ENCODE measurements at regions not wholly inside any gene's neighbourhood (a gene's known extent, or its start where the extent isn't known, plus 50 kb on each side); places are given as distances from the start of the nearest gene placed in this dataset.
A peak's percentile ranks its signal among the peaks of the same experiment; 100 is the strongest.

DNA sequence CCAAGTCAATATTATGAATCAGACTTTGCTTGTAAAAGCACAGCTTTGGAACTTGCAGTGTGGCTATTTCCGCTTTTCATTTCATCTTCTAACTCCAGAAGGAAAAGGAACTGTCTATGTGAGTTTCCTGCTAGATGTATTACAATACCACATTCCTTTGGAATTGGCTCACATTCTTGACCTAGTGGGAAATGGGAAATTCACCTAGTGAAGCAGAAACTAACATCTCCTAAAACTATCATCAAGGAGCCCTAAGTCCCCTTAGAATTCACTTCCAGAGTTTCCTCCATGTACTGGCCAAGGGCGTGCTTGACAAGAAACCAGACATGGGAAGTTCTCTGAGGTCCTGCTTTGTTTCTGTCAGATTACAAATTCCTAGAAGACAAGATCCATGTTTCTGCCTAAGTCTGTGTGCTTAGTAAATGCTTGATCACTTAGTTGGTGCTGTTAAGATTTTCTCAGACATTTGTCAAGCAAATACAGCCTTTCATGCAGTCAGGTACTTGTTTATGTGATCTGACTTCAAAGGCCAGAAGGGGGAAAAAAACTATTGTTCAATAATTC lies 275.7 kb upstream of the FN1 start:
- no peak for DNase-seq

DNA sequence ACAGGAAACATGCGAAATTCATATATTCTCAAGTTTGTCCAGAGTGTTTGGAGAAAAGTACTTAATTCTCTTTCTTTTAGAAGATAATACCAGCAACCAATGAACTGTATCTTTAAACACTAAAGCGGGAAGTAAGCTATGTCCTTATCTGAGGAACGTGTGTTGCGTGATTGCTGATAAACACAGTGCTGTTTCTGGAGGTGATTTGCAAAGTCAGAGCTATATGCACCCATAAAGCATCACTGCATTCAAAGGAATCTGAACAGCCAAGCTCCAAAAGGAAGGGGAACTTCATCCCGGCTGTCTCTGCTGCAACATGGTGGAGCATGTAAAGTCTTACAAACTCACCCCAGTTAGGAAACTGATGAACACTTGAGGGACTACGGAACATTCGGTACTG lies 271.7 kb upstream of the FN1 start:
- no peak for DNase-seq

DNA sequence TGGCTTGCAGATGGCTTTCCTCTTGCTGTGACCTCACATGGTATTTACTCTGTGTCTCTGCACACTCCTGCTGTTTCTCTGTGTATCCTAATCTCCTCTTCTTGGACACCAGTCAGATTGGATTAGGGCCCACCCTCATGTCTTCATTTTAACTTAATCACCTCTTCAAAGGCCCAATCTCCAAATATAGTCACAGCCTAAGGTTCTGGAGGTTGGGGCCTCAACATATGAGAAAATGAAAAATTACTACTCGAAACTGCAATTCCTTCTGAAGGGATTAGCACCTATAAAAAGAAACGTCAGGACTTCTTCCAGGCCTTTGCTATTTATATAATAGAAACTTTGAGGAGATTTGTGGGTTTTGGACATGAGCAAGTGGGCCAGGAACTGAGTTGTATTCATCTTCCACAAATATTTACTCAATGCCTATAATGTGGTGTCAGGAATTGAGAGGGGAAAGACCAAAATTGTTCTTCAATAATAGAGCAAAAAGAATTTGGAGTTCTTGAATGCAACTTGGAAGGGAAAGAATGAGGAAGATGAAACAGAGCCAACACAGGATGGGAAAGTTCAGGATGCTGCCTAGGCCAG lies 270.0 kb upstream of the FN1 start:
- peak in 1 of 2 experiments; percentile 7 for DNase-seq

DNA sequence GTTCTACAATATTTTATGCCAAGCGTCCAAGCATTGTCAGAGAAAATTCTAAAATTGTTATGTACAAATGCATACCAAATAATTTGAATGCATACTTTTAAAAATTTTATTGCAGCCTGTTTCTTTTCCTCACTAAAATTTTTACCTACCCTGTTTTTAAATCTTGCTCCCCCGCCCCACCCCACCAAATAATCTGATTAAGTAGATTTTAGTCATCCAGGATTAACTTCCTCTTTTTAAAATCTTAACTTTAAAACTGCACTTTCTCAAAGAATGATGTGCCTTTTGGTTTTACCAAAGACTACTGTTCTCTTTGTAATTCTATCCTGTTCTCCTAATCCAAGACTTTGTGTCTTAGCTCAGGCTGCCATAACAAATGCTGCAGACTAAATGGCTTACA lies 269.4 kb upstream of the FN1 start:
- DNase-seq = no peak

DNA sequence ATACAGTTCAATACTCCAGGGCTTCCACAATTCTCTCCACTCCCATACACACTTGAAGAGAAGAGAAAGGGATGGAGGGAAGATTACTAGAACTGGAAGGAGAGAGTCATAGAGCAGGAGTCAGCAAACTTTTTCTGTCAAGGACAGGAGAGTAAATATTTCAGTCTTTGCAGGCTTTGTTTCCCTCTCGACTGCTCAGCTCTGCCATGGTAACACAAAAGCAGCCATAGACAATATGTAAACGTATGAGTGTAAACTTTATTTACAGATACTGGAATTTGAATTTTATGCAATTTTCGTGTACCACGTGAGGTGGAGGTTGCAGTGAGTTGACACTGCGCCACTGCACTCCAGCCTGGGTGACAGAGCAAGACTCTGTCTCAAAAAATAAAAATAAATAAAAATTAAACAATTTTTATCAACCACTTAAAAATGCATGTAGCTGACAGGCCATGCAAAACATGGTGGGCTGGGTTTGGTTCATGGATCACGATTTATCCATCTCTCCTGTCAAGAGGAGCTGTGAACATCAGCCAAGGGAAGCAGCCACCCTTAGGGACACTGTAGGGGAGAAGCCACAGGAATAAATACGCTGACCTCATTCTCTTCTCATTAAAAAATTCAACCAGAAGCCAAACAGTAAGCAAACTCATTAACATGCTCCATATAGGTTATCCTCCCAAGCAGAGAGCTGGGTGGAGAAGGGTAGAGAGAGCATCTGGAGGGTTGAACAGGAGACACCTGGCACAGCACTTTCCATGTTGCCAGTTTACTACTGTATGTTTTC lies 266.4 kb upstream of the FN1 start:
- DNase-seq = peak in 1 of 2 experiments; percentile 2

DNA sequence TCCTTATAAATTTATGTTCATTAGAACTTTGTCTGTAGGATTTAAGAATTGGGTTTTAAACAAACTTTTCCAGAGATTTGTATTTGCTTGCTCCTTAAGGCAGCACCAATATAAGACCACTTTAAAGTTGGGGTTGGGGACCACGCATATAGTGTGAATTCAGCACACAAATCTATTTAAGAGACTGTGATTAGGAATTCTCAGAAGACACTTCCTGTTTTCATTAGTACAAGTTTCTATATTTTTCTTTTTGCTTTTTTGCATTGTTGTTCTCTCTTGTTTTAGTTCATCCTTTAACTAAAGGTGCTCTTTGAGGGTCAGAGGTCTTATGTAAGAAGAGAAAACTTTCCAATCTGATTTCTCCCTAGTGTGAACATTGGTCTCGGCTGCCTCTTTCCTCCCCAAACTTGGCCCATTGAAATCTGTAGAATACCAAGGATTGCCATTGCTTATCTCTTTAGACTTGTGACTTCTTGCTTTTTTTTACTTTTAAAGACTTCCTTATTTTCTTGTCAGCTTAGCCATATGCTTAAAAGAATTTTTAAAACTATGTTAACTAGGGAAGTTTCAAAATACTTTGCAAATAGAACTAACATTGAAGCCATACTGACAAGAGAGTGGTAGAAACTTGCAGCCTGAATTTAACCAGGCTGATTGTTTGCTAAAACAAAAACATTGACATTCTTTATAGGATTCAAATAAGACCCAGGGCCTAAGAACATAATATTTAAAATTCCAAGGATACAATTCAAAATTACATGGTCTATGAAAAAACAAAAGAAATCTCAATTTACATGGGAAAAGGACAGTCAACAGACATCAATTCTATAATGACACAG lies 264.1 kb upstream of the FN1 start:
- DNase-seq = no peak

DNA sequence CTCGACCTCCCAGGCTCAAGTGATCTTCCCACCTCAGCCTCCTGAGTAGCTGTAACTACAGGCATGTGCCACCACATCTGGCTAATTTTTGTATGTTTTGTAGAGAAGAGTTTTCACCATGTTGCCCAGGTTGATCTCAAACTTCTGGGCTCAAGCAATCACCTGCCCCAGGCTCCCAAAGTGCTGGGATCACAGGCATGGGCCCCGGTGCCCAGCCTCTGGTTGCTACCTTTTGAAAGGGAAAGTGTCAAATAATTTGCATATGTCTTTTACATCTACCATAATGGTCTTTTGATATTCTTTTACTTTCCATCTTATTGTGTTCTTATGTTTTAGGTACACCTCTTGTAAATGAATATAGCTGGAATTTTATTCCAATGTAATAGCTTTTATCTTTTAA lies 263.1 kb upstream of the FN1 start:
- no peak for DNase-seq

DNA sequence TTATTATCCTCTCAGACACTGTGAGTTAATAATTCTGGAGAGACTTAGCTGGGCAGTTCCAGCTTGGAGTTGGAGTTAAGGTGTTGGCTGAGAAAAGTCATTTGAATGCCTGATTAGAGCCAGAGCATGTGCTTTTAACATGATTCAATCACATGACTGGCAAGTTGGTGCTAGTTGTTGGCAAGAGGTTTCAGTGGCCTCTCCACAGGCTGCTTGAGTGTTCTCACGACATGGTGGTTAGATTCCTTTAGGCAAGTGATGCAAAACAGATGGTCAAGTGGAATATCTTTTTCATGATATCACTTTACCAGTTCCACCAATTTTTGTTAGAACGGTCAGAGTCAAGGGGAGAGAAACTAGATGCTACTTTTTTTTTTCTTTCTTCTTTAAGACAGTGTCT lies 262.7 kb upstream of the FN1 start:
- no peak for DNase-seq

DNA sequence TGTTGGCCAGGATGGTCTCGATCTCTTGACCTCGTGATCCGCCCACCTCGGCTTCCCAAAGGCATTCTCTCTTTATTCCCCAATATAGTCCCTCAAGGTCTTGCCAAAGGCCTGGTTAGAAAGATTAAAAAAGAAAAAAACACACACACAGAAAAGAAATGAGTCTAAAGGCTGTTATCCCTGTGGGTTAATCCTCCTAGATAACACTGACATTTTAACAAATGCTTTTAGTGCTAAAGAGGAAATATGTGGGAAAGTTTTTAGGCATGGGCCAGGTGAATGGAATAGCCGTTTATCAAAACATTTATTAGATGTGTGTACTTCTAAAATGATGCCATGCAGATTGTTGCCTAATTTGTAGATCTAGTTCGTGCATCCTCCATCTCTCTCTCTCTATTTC lies 261.6 kb upstream of the FN1 start:
- DNase-seq = no peak

DNA sequence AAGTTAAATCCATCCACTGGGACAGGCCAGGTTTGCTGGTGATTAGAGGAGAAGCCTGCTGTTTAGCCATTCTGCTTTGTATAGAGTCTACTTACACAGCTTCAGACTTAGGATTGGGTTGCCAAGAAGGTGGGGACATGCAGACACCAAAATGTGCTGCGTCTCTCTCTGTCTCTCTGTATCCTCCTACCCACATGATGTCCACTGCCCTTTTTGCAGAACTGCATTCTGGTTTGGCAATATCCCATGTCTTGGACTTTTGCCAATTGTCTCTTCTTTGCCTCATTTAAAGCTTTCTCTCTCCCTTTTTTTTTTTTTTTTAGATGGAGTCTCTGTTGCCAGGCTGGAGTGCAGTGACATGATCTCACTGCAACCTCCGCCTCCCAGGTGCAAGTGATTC lies 261.1 kb upstream of the FN1 start:
- DNase-seq = no peak

DNA sequence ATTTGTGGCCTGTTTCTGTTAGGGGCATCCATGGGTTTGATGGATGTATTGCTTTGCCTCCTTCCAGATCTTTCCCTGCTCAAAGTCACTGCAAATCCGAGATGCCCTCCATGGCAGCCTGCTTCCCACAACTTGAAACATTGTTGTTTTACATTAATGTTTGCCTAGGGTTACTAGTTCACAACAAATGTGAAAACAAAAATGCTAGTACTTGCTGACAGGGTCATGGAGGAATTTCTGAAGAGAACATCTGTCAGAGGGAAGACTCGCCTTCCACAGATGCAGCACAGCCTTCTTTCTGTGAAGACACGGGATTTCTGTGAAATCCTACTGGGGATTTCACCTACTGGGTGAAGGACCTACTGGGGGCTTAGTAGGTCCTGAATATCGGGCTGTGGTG lies 260.0 kb upstream of the FN1 start:
- DNase-seq = no peak

DNA sequence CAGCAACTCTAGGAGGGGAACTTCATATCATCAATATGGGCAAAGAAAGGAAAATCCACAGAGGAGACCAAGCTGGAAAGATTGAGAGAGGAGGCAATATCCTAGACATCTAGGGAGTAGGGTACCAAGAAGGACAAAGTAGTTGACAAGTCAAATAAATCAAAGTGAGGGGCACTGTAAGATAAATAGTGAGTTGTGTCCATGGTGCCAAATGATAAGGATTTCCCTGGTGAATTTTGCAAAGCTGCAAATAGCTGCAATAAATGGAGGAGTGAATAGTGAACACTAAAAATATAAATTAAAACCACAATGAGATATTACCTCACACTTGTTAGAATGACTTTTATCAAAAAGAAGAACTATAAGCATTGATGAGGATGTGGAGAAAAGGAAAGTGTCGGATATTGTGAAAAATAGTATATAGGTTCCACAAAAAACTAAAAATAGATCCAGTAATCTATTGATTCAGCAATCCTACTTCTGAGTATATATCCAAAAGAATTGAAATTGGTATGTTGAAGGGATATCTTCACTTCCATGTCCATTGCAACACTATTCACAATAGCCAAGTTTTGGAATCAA lies 258.2 kb upstream of the FN1 start:
- DNase-seq = no peak

DNA sequence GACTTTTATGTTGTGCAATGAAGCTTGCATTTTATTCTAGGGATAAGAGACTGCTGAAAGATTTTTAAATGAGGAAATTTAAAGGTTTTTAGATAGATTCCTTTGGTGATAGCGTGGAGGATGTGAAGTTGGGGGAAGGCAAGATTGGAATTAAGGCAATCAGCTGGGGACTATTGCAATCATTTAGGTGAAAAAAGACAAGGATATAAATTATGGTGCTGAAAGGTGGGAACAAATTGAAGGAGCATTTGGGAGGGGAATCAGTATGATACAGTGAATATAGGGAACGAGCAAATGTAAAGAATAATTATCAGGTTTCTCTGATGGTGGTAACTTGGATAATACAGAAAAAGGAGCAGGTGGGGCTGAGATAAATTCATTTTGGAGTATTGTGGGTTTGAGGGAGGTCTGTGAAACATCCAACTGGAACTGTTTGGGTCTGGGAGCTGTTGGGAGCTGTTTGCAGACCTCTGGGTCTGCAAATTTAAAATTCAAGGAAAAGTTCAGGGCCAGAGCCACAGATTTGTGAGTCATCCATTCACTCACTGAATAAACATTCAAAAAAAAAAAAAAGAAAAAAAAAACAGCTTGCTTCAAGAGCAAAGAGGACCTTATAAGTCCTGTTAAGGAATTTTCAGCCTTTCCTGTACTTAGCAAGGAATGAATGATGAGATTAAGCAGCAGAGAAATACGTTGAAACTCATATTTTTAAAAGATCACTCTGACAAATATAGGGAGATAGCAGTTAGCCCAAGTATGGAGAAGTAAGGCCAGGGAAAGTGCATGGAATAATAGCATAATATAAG lies 257.5 kb upstream of the FN1 start:
- no peak for DNase-seq

DNA sequence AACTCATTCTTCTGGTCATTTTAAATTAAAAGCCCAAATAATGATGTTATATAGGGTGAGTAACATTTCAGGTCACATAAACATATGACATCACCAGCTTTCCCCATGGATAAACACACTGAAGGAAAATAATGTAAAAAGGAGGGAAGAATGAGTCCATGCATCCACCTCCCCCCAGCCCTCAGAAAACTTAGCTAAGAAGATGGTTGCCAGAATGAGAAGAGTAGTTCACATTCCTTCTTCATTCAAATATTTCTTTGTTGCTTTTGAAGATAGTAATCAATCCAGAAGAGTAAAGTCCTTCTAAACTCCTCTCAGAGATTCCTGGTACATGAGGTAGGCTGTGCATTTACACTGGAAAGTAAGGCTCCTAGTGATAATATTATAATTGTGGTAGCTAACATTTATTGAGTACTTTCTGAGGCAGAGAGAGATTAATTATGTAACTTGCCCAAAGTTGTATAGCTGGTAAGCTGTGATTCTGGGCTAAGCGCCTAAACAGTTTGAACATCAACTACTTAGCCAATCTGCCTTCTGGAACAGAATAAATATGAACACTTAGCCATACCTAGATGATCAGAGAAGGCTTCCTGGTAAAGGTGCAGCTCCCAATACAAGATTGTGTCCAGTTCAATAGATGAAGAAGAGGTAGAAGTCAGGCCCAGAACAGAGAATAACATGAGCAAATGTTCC lies 256.7 kb upstream of the FN1 start:
- no peak for DNase-seq

DNA sequence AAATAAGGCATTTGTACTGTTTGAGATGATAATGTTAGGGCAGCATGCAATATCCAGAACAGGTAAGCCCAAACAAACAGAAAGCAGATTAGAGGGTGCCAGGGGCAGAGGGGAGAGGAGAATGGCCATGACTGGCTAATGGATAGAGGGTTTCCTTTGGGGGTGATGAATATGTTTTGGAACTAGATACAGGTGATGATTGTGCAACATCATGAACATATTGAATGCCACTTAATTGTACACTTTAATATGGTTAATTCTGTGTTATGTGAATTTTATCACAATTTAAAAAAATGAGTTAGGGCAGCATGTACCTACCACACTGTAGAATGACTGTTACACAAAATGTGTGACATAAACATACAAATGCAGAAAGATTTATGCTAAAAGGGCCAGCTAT lies 255.5 kb upstream of the FN1 start:
- no peak for DNase-seq

DNA sequence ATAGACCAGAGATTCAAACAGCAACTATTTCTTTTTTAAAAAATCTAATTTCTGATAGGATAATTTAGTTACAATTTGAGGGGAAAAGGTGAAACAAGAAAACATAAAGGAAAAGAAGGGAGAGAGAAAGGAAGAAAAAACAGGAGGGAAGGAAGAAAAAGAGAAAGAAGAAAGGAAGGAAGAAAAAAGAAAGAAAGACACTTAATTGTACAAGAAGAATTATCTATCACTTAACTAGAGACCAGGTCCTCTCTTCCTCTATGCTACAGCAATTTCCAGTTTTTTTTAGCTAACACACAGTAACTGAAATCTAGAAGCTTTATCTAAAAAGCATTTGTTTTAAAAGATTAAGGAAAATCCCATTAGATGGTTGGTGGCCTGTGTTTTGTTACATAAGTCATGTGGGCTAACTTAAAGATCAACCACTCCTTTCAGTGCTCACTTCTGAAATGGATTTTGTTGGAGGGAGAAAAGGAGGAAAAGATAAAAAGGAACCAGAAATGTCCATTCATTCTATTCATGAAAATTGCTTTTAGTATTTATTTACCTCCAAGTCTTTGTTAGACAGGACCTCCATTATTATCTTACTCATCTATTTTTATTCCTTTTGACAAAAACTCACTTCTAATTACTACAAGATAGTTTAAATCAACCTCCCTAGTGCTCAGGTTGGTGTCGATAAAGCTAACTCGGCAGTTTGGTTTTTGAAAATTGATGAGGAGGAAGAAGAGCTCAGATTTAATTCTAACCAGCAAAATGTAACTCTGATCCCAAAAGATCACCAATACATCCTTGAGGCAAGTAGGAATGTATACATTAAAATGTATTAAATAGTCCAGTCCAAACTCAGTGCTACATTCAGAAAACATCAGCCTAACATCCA lies 251.5 kb upstream of the FN1 start:
- no peak for DNase-seq

DNA sequence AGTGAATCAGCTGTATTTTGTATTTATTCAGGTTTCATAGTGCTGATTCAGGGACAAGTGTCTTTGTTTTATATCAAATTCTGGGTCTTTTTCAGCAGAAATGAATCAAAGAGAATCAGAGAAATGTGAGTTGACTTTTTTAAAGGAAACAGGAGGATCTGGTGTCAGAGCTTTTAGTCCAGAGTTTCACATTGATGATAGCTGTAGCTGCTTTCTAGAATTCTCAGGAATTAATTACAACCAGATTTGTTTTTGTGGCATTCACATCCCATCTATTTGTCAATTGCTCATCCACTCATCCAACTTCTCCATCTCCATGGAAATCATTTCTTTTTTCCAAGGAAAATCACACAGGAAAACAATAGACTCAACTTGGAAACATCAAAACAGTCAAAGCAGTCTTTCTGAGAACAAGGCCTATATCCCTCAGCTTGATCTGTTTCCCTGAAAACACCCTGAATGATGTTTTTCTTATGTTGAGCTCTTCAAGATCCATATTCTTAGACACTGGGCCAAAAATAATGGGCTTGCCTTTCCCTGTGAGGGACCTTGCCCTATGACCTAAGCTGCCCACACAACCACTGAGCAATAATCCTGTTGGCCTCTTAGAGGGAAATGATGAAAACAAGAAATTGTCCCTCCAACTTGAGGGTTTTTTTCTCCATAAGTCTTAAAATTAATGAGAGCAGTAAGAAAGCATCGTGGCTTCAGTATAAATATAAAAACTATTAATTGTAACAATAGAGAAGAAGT lies 249.5 kb upstream of the FN1 start:
- no peak for DNase-seq

DNA sequence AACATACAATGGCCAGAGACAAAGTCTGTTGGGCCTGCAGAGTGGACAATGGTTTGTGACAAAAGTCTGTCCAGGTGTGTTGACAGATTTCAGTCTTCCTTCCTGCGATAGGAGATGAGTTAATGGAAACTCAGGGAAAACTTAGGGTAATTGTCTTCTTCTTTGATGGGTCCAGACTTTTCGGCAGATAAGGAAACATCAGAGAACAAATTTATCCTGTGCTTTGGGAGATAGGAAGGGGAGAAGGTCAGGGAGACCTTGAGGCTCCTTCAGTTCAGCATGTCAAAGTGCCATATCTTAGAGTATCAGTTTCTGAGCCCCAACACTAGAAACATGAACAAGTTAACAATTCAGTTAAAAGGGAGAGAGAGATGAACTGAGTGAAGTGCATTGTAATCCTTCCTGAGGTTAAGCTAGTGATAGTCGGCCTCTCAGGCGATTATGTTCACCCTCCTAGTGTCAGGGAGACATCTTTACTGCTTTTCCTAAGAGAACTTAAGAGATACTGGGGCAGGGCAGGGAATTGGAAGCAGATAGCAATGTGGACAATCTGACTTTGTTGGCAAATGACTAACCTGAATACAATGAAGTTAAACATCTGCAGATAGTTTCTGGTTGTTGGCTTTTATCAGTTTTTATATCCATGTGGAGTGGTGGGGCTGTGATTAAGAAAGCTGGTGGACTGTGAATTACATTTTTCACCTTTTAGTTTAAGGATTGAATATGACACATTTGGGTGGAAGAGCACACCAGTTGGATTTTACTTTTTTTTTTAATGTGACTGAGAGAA lies 248.8 kb upstream of the FN1 start:
- no peak for DNase-seq

DNA sequence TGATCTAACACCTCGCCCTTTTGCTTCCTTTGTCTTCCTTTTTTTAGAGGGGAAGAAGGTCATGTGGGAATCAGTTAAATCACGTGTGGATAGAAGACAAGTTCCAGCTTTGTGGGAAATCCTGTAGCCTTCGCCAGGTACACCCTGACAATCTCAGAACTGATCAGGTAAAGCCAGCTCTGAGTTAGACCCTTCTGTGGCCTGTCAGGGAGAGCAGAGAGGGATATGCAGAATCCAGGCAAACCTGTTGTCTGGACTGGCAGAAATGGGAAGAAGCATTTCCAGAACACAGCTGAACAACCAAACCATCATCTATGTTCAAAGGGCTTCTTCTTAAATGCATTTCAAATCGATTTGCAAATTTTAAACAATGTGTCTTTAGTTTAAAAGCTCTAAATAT lies 247.4 kb upstream of the FN1 start:
- DNase-seq = no peak

All from SHP77 (cell line).